Psoas muscle (tissue), 7 donors: ENCODE measurements at regions not wholly inside any gene's neighbourhood (a gene's known extent, or its start where the extent isn't known, plus 50 kb on each side); places are given as distances from the start of the nearest gene placed in this dataset.

Experiments used
- ATAC-seq, 4 donors: fragments of 200-7000 bp; cut with Tn5 transposase; one replicate each; pipeline ENCODE4 v1.9.1; 2020; ENCODE audit warnings: moderate library complexity in 3 of 4, mild to moderate bottlenecking in 2 of 4
- DNase-seq, 2 donors: peaks; one replicate each; pipeline ENCODE4 v3.0.0-alpha.2; 2020
- H3K27ac ChIP-seq: fragments of 200-600 bp; one replicate; pipeline ENCODE4 v1.8.0; 2022
- H3K27me3 ChIP-seq, 3 donors: fragments of 200-600 bp in 1 of 3; one replicate each; pipeline versions ENCODE4 v1.6.1 to v1.8.0; 2013 to 2022; ENCODE audit warnings: low read length in 2 of 3, mild to moderate bottlenecking in 2 of 3, moderate library complexity in 1 of 3; ENCODE audit not compliant: insufficient read depth in 3 of 3
- H3K36me3 ChIP-seq, 2 donors: fragments of 200-600 bp in 1 of 2; one replicate each; pipeline versions ENCODE4 v1.6.1 to v1.8.0; 2013 to 2022; ENCODE audit warnings: low read depth in 1 of 2, mild to moderate bottlenecking in 1 of 2, moderate library complexity in 1 of 2; ENCODE audit not compliant: insufficient read depth in 1 of 2
- H3K4me1 ChIP-seq: fragments of 200-600 bp; one replicate; pipeline ENCODE4 v1.8.0; 2022
- H3K4me3 ChIP-seq: fragments of 200-600 bp; one replicate; pipeline ENCODE4 v1.8.0; 2022; ENCODE audit warnings: mild to moderate bottlenecking
- H3K9me3 ChIP-seq: fragments of 200-600 bp; one replicate; pipeline ENCODE4 v1.8.0; 2022
- CTCF ChIP-seq: fragments of 200-600 bp; IDR thresholded peaks from one replicate; pipeline ENCODE4 v1.8.0; 2022; ENCODE audit warnings: antibody characterized with exemption
- WGBS, 3 donors: extraction: QIAGEN DNeasy Blood & Tissue Kit; methylation state at CpG; one replicate each; pipeline versions ENCODE4 v1.1.6 to v1.1.7; 2013; 5-methylcytosine and 5-hydroxymethylcytosine counted together
- intact Hi-C, 2 donors: fragments of 100-400 bp; cut with DNase I; formaldehyde crosslinking; loops; one replicate each; pipeline versions ENCODE4 v1.11.0 to v1.14.2; 2022
- donor health status: healthy with polysubstance abuse.
- donor health status: DM: no; HTN: no; CAD: no; lungs with moderate emphysema.
- donor health status: Bipolar disorder and iron deficiency.
- donor health status: healthy.
- donor health status: DM: yes; HTN: yes; CAD: no.
- donor health status: DM: no; HTN: no; CAD: no.
- donor health status: DM: yes; HTN: yes; CAD: no.

GRCh38 chr12:102690253-102690652 is 209.9 kb upstream of the IGF1 start:
- no peak for ATAC-seq
- intact Hi-C loops, result no loop called here

GRCh38 chr12:102689701-102690100 is 209.3 kb upstream of the IGF1 start:
- intact Hi-C loops, result no loop called here
- Histone ChIP-seq H3K9me3 (no peaks in the 10 kb centered on the region), H3K27me3 (no peaks in the 10 kb centered on the region), H3K4me3 (no peak overlapping the region), H3K4me1 (no peaks in the 10 kb centered on the region), H3K27ac (no peak overlapping the region), H3K36me3 (no peaks in the 10 kb centered on the region)
- ATAC-seq (no peak), DNase-seq (no peak)
- 93 to 96% (median 94%) methylated on average over 3 of the region's 3 CpGs for WGBS, 3 donors
- TF ChIP-seq CTCF, result no peak

More at GRCh38 chr12:102690253-102690652, 209.9 kb upstream of the IGF1 start:
- no peaks in the 10 kb centered on the region for H3K9me3 ChIP-seq
- WGBS, 3 donors, result 55 to 78% (median 69%) methylated on average over 2 of the region's 2 CpGs
- H3K4me3 ChIP-seq, result no peak overlapping the region
- H3K27ac ChIP-seq, result no peak overlapping the region
- no peaks in the 10 kb centered on the region for H3K4me1 ChIP-seq
- no peak for DNase-seq
- TF ChIP-seq CTCF, result no peak
- no peaks in the 10 kb centered on the region for H3K36me3 ChIP-seq
- no peaks in the 10 kb centered on the region for H3K27me3 ChIP-seq

GRCh38 chr12:102687523-102687922 is 207.2 kb upstream of the IGF1 start:
- Histone ChIP-seq H3K36me3 (no peaks in the 10 kb centered on the region), H3K27ac (no peak overlapping the region), H3K4me3 (no peak overlapping the region), H3K9me3 (no peaks in the 10 kb centered on the region), H3K4me1 (no peaks in the 10 kb centered on the region), H3K27me3 (no peaks in the 10 kb centered on the region)
- ATAC-seq (no peak), DNase-seq (peak in 1 of 2 donors; percentile 28)
- intact Hi-C loops, result no loop called here
- no peak for TF ChIP-seq CTCF
- 27 to 65% (median 52%) methylated on average over 1 of the region's 1 CpG for WGBS, 3 donors

GRCh38 chr12:102685841-102686240 is 205.5 kb upstream of the IGF1 start:
- no peak for DNase-seq
- intact Hi-C loops, result no loop called here
- no peak overlapping the region for H3K27ac ChIP-seq
- ATAC-seq, result no peak
- TF ChIP-seq CTCF, result no peak
- H3K27me3 ChIP-seq, result no peaks in the 10 kb centered on the region
- H3K36me3 ChIP-seq, result no peaks in the 10 kb centered on the region
- no peaks in the 10 kb centered on the region for H3K4me1 ChIP-seq
- H3K9me3 ChIP-seq, result no peaks in the 10 kb centered on the region
- WGBS, 3 donors, result 65 to 80% (median 70%) methylated on average over 4 of the region's 4 CpGs
- no peak overlapping the region for H3K4me3 ChIP-seq

GRCh38 chr12:102685172-102685571 is 204.8 kb upstream of the IGF1 start:
- H3K27me3 ChIP-seq, result no peaks in the 10 kb centered on the region
- no peaks in the 10 kb centered on the region for H3K9me3 ChIP-seq
- H3K4me3 ChIP-seq, result no peak overlapping the region
- 92 to 95% (median 94%) methylated on average over 2 of the region's 2 CpGs for WGBS, 3 donors
- no peak for TF ChIP-seq CTCF
- H3K27ac ChIP-seq, result no peak overlapping the region
- no peaks in the 10 kb centered on the region for H3K36me3 ChIP-seq
- no peaks in the 10 kb centered on the region for H3K4me1 ChIP-seq
- no peak for DNase-seq
- no peak for ATAC-seq
- intact Hi-C loops, result no loop called here
